ENCODE measurements at regions not wholly inside any gene's neighbourhood (a gene's known extent, or its start where the extent isn't known, plus 50 kb on each side); places are given as distances from the start of the nearest gene placed in this dataset.

DNA sequence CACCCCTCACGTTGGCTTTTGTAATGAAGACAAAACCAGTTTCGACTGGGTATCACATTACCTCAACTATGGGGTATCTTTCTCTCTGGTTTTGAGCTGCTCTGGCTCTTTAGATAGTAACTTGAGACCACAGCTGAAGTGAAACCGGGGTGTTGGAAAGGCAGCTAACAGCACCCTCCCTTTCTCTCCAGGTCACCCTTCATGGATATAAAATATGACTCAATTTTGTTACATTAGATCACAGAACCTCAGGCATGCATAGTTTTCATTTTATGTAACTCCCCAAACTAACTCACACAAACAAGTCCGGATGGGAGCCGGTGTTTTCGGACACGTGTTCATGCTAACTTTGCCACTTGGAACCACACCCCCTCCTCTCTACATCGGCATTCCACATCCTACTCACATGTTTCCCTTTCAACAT lies 90.7 kb downstream of the NR2F2 start:
- TF ChIP-seq, protein P1, sequence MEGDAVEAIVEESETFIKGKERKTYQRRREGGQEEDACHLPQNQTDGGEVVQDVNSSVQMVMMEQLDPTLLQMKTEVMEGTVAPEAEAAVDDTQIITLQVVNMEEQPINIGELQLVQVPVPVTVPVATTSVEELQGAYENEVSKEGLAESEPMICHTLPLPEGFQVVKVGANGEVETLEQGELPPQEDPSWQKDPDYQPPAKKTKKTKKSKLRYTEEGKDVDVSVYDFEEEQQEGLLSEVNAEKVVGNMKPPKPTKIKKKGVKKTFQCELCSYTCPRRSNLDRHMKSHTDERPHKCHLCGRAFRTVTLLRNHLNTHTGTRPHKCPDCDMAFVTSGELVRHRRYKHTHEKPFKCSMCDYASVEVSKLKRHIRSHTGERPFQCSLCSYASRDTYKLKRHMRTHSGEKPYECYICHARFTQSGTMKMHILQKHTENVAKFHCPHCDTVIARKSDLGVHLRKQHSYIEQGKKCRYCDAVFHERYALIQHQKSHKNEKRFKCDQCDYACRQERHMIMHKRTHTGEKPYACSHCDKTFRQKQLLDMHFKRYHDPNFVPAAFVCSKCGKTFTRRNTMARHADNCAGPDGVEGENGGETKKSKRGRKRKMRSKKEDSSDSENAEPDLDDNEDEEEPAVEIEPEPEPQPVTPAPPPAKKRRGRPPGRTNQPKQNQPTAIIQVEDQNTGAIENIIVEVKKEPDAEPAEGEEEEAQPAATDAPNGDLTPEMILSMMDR (IDR thresholded peaks at IDR 0.05; ENCODE audit: borderline replicate concordance): no peak
- DNase-seq: no peak
- intact Hi-C loops (cut with micrococcal nuclease): no loop called here
- no peaks in the 10 kb centered on the region for H3K36me3 ChIP-seq
- H3K27ac ChIP-seq (replicated peaks): no peak overlapping the region
- peaks cover 14% of the 10 kb centered on the region for H3K4me1 ChIP-seq
- peaks cover 89% of the 10 kb centered on the region for H3K27me3 ChIP-seq (ENCODE audit: low read depth)
- H3K9me3 ChIP-seq (replicated peaks): no peaks in the 10 kb centered on the region
- no peak overlapping the region for H3K4me3 ChIP-seq

DNA sequence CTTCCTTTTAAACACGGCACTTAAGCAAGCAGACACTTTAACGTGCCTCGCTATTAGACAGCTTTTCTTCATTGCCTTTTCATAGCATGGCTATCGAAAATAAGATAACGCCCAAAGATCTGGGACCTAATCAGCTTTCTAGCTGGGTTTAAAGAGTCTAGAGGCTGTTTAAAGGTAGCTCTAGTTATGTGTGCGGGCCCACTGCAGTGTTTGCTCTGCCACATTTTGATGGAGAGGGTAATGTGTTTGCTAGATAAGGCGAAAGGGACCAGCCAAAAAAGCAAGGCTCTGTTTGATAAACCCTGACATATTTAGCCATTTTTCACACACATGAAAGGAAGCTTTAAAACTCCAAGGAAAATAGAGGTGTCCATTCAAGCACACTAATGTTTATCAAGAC lies 91.6 kb downstream of the NR2F2 start:
- H3K9me3 ChIP-seq (replicated peaks): no peaks in the 10 kb centered on the region
- H3K36me3 ChIP-seq: no peaks in the 10 kb centered on the region
- no peak overlapping the region for H3K27ac ChIP-seq (replicated peaks)
- DNase-seq: no peak
- intact Hi-C loops (cut with micrococcal nuclease): no loop called here
- H3K4me3 ChIP-seq: no peak overlapping the region
- H3K27me3 ChIP-seq (ENCODE audit: low read depth): peaks cover 79% of the 10 kb centered on the region
- H3K4me1 ChIP-seq: peaks cover 4% of the 10 kb centered on the region
- TF ChIP-seq, protein P1 (IDR thresholded peaks at IDR 0.05; ENCODE audit: borderline replicate concordance): no peak

GRCh38 chr15:96424674-96425073 lies 94.2 kb downstream of the NR2F2 start:
- H3K4me3 ChIP-seq: no peak overlapping the region
- intact Hi-C loops (cut with micrococcal nuclease): no loop called here
- TF ChIP-seq, protein P1 (IDR thresholded peaks at IDR 0.05; ENCODE audit: borderline replicate concordance): no peak
- H3K9me3 ChIP-seq (replicated peaks): no peaks in the 10 kb centered on the region
- H3K27me3 ChIP-seq (ENCODE audit: low read depth): peaks cover 54% of the 10 kb centered on the region
- H3K36me3 ChIP-seq: no peaks in the 10 kb centered on the region
- peaks cover 9% of the 10 kb centered on the region for H3K4me1 ChIP-seq
- no peak overlapping the region for H3K27ac ChIP-seq (replicated peaks)
- no peak for DNase-seq

DNA sequence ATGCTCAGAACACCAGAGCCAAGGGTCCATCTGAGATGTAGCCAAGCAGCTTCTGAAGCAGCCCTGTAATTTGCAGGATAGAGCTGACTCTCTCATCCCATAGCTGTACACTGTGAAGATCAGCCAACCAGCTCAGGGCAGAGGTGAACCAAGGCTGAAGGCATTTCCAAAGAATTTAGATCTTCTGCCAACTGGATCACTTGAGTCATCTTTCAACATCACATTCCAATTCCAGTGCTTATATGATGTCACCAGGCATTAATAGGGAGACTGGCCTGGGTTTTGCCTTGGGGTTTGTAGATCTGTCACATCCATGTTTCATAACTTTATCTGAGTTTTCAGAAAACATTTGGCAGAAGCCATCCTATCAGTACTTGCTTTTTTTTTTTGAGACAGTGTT lies 98.2 kb downstream of the NR2F2 start:
- no peak overlapping the region for H3K4me3 ChIP-seq
- peaks cover 9% of the 10 kb centered on the region for H3K4me1 ChIP-seq
- H3K36me3 ChIP-seq: no peaks in the 10 kb centered on the region
- peaks cover 13% of the 10 kb centered on the region for H3K27me3 ChIP-seq (ENCODE audit: low read depth)
- intact Hi-C loops (cut with micrococcal nuclease): no loop called here
- H3K27ac ChIP-seq (replicated peaks): peak overlapping the region; percentile 62
- DNase-seq: no peak
- no peaks in the 10 kb centered on the region for H3K9me3 ChIP-seq (replicated peaks)
- TF ChIP-seq, protein P1 (IDR thresholded peaks at IDR 0.05; ENCODE audit: borderline replicate concordance): no peak

- TF ChIP-seq, protein P1 (IDR thresholded peaks at IDR 0.05; ENCODE audit: borderline replicate concordance): no peak
- no peak for DNase-seq
- H3K36me3 ChIP-seq: no peaks in the 10 kb centered on the region
- no peak overlapping the region for H3K27ac ChIP-seq (replicated peaks)
- H3K27me3 ChIP-seq (ENCODE audit: low read depth): no peaks in the 10 kb centered on the region
- H3K4me3 ChIP-seq: no peak overlapping the region
- intact Hi-C loops (cut with micrococcal nuclease): no loop called here
- peaks cover 9% of the 10 kb centered on the region for H3K4me1 ChIP-seq
- H3K9me3 ChIP-seq (replicated peaks): no peaks in the 10 kb centered on the region
Measured at GRCh38 chr15:96431786-96432185, 101.3 kb downstream of the NR2F2 start.

DNA sequence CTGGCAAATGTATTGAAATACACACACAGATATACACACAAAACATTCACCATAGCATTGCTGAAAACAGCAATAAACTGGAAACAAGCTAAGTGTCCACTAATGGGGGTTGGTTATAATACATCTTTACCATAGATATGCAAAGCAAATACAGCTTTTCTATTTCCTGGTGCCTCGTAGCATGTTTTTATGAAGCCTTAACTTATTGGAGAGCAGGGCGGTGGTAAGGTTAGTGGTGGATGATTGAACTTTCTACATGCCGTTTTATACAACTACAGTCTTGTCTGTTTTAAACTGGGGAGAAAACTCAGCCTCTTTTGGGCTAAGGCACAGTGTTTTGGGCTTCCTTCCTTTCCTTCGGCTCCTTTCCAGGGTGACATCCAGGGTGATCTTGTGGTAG lies 104.5 kb downstream of the NR2F2 start:
- intact Hi-C loops (cut with micrococcal nuclease): no loop called here
- TF ChIP-seq, protein P1 (IDR thresholded peaks at IDR 0.05; ENCODE audit: borderline replicate concordance): no peak
- H3K36me3 ChIP-seq: no peaks in the 10 kb centered on the region
- no peak for DNase-seq
- H3K27ac ChIP-seq (replicated peaks): no peak overlapping the region
- H3K4me1 ChIP-seq: no peaks in the 10 kb centered on the region
- peaks cover 13% of the 10 kb centered on the region for H3K27me3 ChIP-seq (ENCODE audit: low read depth)
- H3K4me3 ChIP-seq: no peak overlapping the region
- no peaks in the 10 kb centered on the region for H3K9me3 ChIP-seq (replicated peaks)
